ENCODE measurements at regions not wholly inside any gene's neighbourhood (a gene's known extent, or its start where the extent isn't known, plus 50 kb on each side); places are given as distances from the start of the nearest gene placed in this dataset.

- H3K36me3 ChIP-seq (ENCODE audit: control insufficient read depth in 2 of 2, insufficient read depth in 2 of 2, low read length in 2 of 2): no peaks in the 10 kb centered on the region
- H3K9ac ChIP-seq (ENCODE audit: low read length in 2 of 2): no peak overlapping the region
- no peak overlapping the region for H3K4me3 ChIP-seq (ENCODE audit: low read length in 2 of 2)
- H3K4me1 ChIP-seq (ENCODE audit: control insufficient read depth, insufficient read depth, low read length): no peaks in the 10 kb centered on the region
- no peaks in the 10 kb centered on the region for H3K9me3 ChIP-seq (ENCODE audit: control insufficient read depth in 2 of 2, low read length in 2 of 2)
- H3K27me3 ChIP-seq (ENCODE audit: control insufficient read depth in 1 of 2, insufficient read depth in 2 of 2, low read length in 2 of 2): peaks cover 0 to 8% of the 10 kb centered on the region in 2 donors
- H3K27ac ChIP-seq (ENCODE audit: low read length): no peak overlapping the region
Measured at GRCh38 chr19:30656520-30657100, 284.4 kb downstream of the ZNF536 start.

GRCh38 chr19:30653646-30654386 lies 281.6 kb downstream of the ZNF536 start:
- Histone ChIP-seq H3K27me3 (ENCODE audit: control insufficient read depth in 1 of 2, insufficient read depth in 2 of 2, low read length in 2 of 2) (peaks cover 0 to 15% of the 10 kb centered on the region in 2 donors), H3K27ac (ENCODE audit: low read length) (no peak overlapping the region), H3K4me3 (ENCODE audit: low read length in 2 of 2) (no peak overlapping the region), H3K9me3 (ENCODE audit: control insufficient read depth in 2 of 2, low read length in 2 of 2) (no peaks in the 10 kb centered on the region), H3K36me3 (ENCODE audit: control insufficient read depth in 2 of 2, insufficient read depth in 2 of 2, low read length in 2 of 2) (no peaks in the 10 kb centered on the region), H3K4me1 (ENCODE audit: control insufficient read depth, insufficient read depth, low read length) (no peaks in the 10 kb centered on the region), H3K9ac (ENCODE audit: low read length in 2 of 2) (no peak overlapping the region)

- Histone ChIP-seq H3K9me3 (ENCODE audit: control insufficient read depth in 2 of 2, low read length in 2 of 2) (no peaks in the 10 kb centered on the region), H3K27me3 (ENCODE audit: control insufficient read depth in 1 of 2, insufficient read depth in 2 of 2, low read length in 2 of 2) (peaks cover 0 to 22% of the 10 kb centered on the region in 2 donors), H3K27ac (ENCODE audit: low read length) (no peak overlapping the region)
Measured at GRCh38 chr19:30652751-30653150, 280.6 kb downstream of the ZNF536 start.

GRCh38 chr19:30651691-30652090 lies 279.5 kb downstream of the ZNF536 start:
- Histone ChIP-seq H3K9ac (ENCODE audit: low read length in 2 of 2) (no peak overlapping the region), H3K9me3 (ENCODE audit: control insufficient read depth in 2 of 2, low read length in 2 of 2) (no peaks in the 10 kb centered on the region), H3K27ac (ENCODE audit: low read length) (no peak overlapping the region), H3K4me3 (ENCODE audit: low read length in 2 of 2) (no peak overlapping the region), H3K4me1 (ENCODE audit: control insufficient read depth, insufficient read depth, low read length) (peaks cover 3% of the 10 kb centered on the region), H3K27me3 (ENCODE audit: control insufficient read depth in 1 of 2, insufficient read depth in 2 of 2, low read length in 2 of 2) (peaks cover 0 to 22% of the 10 kb centered on the region in 2 donors), H3K36me3 (ENCODE audit: control insufficient read depth in 2 of 2, insufficient read depth in 2 of 2, low read length in 2 of 2) (no peaks in the 10 kb centered on the region)

More at GRCh38 chr19:30652751-30653150, 280.6 kb downstream of the ZNF536 start:
- Histone ChIP-seq H3K4me3 (ENCODE audit: low read length in 2 of 2) (no peak overlapping the region), H3K4me1 (ENCODE audit: control insufficient read depth, insufficient read depth, low read length) (peaks cover 3% of the 10 kb centered on the region), H3K36me3 (ENCODE audit: control insufficient read depth in 2 of 2, insufficient read depth in 2 of 2, low read length in 2 of 2) (no peaks in the 10 kb centered on the region), H3K9ac (ENCODE audit: low read length in 2 of 2) (no peak overlapping the region)

GRCh38 chr19:30651066-30651465 lies 278.9 kb downstream of the ZNF536 start:
- H3K9ac ChIP-seq (ENCODE audit: low read length in 2 of 2): no peak overlapping the region
- H3K36me3 ChIP-seq (ENCODE audit: control insufficient read depth in 2 of 2, insufficient read depth in 2 of 2, low read length in 2 of 2): no peaks in the 10 kb centered on the region
- no peaks in the 10 kb centered on the region for H3K9me3 ChIP-seq (ENCODE audit: control insufficient read depth in 2 of 2, low read length in 2 of 2)
- peaks cover 3% of the 10 kb centered on the region for H3K4me1 ChIP-seq (ENCODE audit: control insufficient read depth, insufficient read depth, low read length)
- H3K27ac ChIP-seq (ENCODE audit: low read length): no peak overlapping the region
- peaks cover 0 to 24% of the 10 kb centered on the region in 2 donors for H3K27me3 ChIP-seq (ENCODE audit: control insufficient read depth in 1 of 2, insufficient read depth in 2 of 2, low read length in 2 of 2)
- H3K4me3 ChIP-seq (ENCODE audit: low read length in 2 of 2): no peak overlapping the region

GRCh38 chr19:30649934-30650614 lies 277.9 kb downstream of the ZNF536 start:
- Histone ChIP-seq H3K9me3 (ENCODE audit: control insufficient read depth in 2 of 2, low read length in 2 of 2) (no peaks in the 10 kb centered on the region), H3K27me3 (ENCODE audit: control insufficient read depth in 1 of 2, insufficient read depth in 2 of 2, low read length in 2 of 2) (peaks cover 0 to 24% of the 10 kb centered on the region in 2 donors), H3K9ac (ENCODE audit: low read length in 2 of 2) (no peak overlapping the region), H3K4me3 (ENCODE audit: low read length in 2 of 2) (no peak overlapping the region), H3K36me3 (ENCODE audit: control insufficient read depth in 2 of 2, insufficient read depth in 2 of 2, low read length in 2 of 2) (no peaks in the 10 kb centered on the region), H3K4me1 (ENCODE audit: control insufficient read depth, insufficient read depth, low read length) (peaks cover 3% of the 10 kb centered on the region), H3K27ac (ENCODE audit: low read length) (no peak overlapping the region)

GRCh38 chr19:30648866-30649862 lies 277.0 kb downstream of the ZNF536 start:
- peaks cover 0 to 24% of the 10 kb centered on the region in 2 donors for H3K27me3 ChIP-seq (ENCODE audit: control insufficient read depth in 1 of 2, insufficient read depth in 2 of 2, low read length in 2 of 2)
- no peaks in the 10 kb centered on the region for H3K36me3 ChIP-seq (ENCODE audit: control insufficient read depth in 2 of 2, insufficient read depth in 2 of 2, low read length in 2 of 2)
- H3K9ac ChIP-seq (ENCODE audit: low read length in 2 of 2): no peak overlapping the region
- no peak overlapping the region for H3K27ac ChIP-seq (ENCODE audit: low read length)
- H3K9me3 ChIP-seq (ENCODE audit: control insufficient read depth in 2 of 2, low read length in 2 of 2): no peaks in the 10 kb centered on the region
- peaks cover 3% of the 10 kb centered on the region for H3K4me1 ChIP-seq (ENCODE audit: control insufficient read depth, insufficient read depth, low read length)
- H3K4me3 ChIP-seq (ENCODE audit: low read length in 2 of 2): no peak overlapping the region

- Histone ChIP-seq H3K27ac (ENCODE audit: low read length) (no peak overlapping the region), H3K4me3 (ENCODE audit: low read length in 2 of 2) (no peak overlapping the region), H3K27me3 (ENCODE audit: control insufficient read depth in 1 of 2, insufficient read depth in 2 of 2, low read length in 2 of 2) (peaks cover 0 to 22% of the 10 kb centered on the region in 2 donors)
Measured at GRCh38 chr19:30647891-30648720, 275.9 kb downstream of the ZNF536 start.

GRCh38 chr19:30646806-30647205 lies 274.6 kb downstream of the ZNF536 start:
- no peak overlapping the region for H3K9ac ChIP-seq (ENCODE audit: low read length in 2 of 2)
- H3K4me3 ChIP-seq (ENCODE audit: low read length in 2 of 2): no peak overlapping the region
- H3K4me1 ChIP-seq (ENCODE audit: control insufficient read depth, insufficient read depth, low read length): peaks cover 3% of the 10 kb centered on the region
- no peaks in the 10 kb centered on the region for H3K36me3 ChIP-seq (ENCODE audit: control insufficient read depth in 2 of 2, insufficient read depth in 2 of 2, low read length in 2 of 2)
- H3K27ac ChIP-seq (ENCODE audit: low read length): no peak overlapping the region
- peaks cover 0 to 20% of the 10 kb centered on the region in 2 donors for H3K27me3 ChIP-seq (ENCODE audit: control insufficient read depth in 1 of 2, insufficient read depth in 2 of 2, low read length in 2 of 2)
- no peaks in the 10 kb centered on the region for H3K9me3 ChIP-seq (ENCODE audit: control insufficient read depth in 2 of 2, low read length in 2 of 2)

More at GRCh38 chr19:30647891-30648720, 275.9 kb downstream of the ZNF536 start:
- no peaks in the 10 kb centered on the region for H3K36me3 ChIP-seq (ENCODE audit: control insufficient read depth in 2 of 2, insufficient read depth in 2 of 2, low read length in 2 of 2)
- H3K9me3 ChIP-seq (ENCODE audit: control insufficient read depth in 2 of 2, low read length in 2 of 2): no peaks in the 10 kb centered on the region
- H3K9ac ChIP-seq (ENCODE audit: low read length in 2 of 2): no peak overlapping the region
- peaks cover 3% of the 10 kb centered on the region for H3K4me1 ChIP-seq (ENCODE audit: control insufficient read depth, insufficient read depth, low read length)

Data from stomach smooth muscle (tissue), 2 donors.